Panc1 (cell line): ENCODE measurements at regions not wholly inside any gene's neighbourhood (a gene's known extent, or its start where the extent isn't known, plus 50 kb on each side); places are given as distances from the start of the nearest gene placed in this dataset.

Experiments used
- POLR2AphosphoS5 ChIP-seq: IDR thresholded peaks from 2 replicates; pipeline ENCODE4 v1.6.1; 2012; ENCODE audit warnings: mild to moderate bottlenecking, low read depth, low read length, moderate library complexity
- SIN3A ChIP-seq: IDR thresholded peaks from 2 replicates; pipeline ENCODE4 v1.6.1; 2012; ENCODE audit warnings: low read depth, mild to moderate bottlenecking, low read length, moderate library complexity, borderline replicate concordance; ENCODE audit not compliant: insufficient read depth
- TCF7L2 ChIP-seq: IDR thresholded peaks from 2 replicates; pipeline ENCODE4 v1.6.1; 2011; ENCODE audit warnings: mild to moderate bottlenecking, low read depth, low read length, inconsistent platforms
- TF ChIP-seq, protein P1 (sequence below): fragments of 450-650 bp; IDR thresholded peaks from 2 replicates; pipeline ENCODE4 v1.5.1; 2017; ENCODE audit warnings: mild to moderate bottlenecking
- TF ChIP-seq, protein P2 (sequence below), 2 experiments: IDR thresholded peaks; 2 replicates each; pipeline ENCODE4 v1.6.1; 2011 to 2012; ENCODE audit warnings: low read depth in 2 of 2, control low read depth in 1 of 2, low read length in 1 of 2, mild to moderate bottlenecking in 1 of 2, moderate library complexity in 1 of 2; ENCODE audit not compliant: insufficient read depth in 1 of 2

DNA sequence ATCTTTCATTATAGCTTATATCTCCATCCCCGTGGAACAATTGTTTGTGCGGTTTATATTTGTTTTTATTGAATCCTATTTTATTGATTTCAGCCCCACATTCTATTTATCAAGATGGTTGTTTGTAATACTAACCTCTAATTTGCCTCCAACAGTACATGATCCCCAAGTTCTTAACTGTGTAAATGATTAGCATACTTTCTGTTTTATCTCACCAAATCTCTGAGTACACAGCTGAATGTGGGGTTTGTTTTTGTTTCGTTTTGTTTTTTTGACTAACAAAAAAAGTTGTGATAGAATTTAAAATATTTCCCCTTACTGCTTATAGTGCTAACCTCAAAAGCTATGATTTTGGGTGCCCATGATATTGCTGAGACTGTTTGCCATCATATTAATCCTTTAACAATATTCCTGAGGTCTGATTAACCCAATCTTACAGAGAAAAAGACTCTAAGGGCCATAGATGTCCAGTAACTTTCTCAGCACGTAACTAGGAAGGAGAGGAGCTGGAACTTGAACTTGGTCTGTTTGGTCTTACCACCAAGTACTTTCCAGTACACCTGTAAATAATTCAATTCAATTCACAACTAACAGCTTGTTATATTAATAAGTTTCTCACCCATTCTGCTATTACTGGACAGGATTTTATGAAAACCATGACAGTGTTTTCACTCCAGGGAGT, 789.8 kb downstream of the TUSC7 start:
- TF ChIP-seq, protein P1, sequence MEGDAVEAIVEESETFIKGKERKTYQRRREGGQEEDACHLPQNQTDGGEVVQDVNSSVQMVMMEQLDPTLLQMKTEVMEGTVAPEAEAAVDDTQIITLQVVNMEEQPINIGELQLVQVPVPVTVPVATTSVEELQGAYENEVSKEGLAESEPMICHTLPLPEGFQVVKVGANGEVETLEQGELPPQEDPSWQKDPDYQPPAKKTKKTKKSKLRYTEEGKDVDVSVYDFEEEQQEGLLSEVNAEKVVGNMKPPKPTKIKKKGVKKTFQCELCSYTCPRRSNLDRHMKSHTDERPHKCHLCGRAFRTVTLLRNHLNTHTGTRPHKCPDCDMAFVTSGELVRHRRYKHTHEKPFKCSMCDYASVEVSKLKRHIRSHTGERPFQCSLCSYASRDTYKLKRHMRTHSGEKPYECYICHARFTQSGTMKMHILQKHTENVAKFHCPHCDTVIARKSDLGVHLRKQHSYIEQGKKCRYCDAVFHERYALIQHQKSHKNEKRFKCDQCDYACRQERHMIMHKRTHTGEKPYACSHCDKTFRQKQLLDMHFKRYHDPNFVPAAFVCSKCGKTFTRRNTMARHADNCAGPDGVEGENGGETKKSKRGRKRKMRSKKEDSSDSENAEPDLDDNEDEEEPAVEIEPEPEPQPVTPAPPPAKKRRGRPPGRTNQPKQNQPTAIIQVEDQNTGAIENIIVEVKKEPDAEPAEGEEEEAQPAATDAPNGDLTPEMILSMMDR = no peak
- no peak for TF ChIP-seq SIN3A
- no peak for TF ChIP-seq POLR2AphosphoS5
- TF ChIP-seq, protein P2, sequence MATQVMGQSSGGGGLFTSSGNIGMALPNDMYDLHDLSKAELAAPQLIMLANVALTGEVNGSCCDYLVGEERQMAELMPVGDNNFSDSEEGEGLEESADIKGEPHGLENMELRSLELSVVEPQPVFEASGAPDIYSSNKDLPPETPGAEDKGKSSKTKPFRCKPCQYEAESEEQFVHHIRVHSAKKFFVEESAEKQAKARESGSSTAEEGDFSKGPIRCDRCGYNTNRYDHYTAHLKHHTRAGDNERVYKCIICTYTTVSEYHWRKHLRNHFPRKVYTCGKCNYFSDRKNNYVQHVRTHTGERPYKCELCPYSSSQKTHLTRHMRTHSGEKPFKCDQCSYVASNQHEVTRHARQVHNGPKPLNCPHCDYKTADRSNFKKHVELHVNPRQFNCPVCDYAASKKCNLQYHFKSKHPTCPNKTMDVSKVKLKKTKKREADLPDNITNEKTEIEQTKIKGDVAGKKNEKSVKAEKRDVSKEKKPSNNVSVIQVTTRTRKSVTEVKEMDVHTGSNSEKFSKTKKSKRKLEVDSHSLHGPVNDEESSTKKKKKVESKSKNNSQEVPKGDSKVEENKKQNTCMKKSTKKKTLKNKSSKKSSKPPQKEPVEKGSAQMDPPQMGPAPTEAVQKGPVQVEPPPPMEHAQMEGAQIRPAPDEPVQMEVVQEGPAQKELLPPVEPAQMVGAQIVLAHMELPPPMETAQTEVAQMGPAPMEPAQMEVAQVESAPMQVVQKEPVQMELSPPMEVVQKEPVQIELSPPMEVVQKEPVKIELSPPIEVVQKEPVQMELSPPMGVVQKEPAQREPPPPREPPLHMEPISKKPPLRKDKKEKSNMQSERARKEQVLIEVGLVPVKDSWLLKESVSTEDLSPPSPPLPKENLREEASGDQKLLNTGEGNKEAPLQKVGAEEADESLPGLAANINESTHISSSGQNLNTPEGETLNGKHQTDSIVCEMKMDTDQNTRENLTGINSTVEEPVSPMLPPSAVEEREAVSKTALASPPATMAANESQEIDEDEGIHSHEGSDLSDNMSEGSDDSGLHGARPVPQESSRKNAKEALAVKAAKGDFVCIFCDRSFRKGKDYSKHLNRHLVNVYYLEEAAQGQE (IDR thresholded peaks at IDR 0.05; ENCODE audit: insufficient read depth in 1 of 2, low read depth in 2 of 2, low read length in 1 of 2) = no peak
- TF ChIP-seq TCF7L2 = no peak
